ENCODE measurements at regions not wholly inside any gene's neighbourhood (a gene's known extent, or its start where the extent isn't known, plus 50 kb on each side); places are given as distances from the start of the nearest gene placed in this dataset.

GRCh38 chr3:191680989-191681597 is 220.1 kb downstream of the PYDC2 start:
- TF ChIP-seq GABPA (IDR thresholded peaks at IDR 0.05; ENCODE audit: low read depth) (no peak), CTCF (IDR thresholded peaks at IDR 0.05; ENCODE audit: insufficient read depth, low read length) (no peak), SPI1 (IDR thresholded peaks at IDR 0.05; ENCODE audit: borderline replicate concordance, low read depth) (no peak), POLR2AphosphoS5 (IDR thresholded peaks at IDR 0.05; ENCODE audit: low read depth) (no peak), REST (IDR thresholded peaks at IDR 0.05; ENCODE audit: insufficient replicate concordance, low read depth) (no peak)
- no peak overlapping the region for H3K27ac ChIP-seq (replicated peaks)
- H3K27me3 ChIP-seq (ENCODE audit: insufficient read depth, poor library complexity, severe bottlenecking): no peaks in the 10 kb centered on the region
- DNase-seq (ENCODE audit: low read depth in 1 of 2, low spot score in 1 of 2): no peak
- H3K4me3 ChIP-seq (replicated peaks; ENCODE audit: insufficient read depth, low read length): no peak overlapping the region

GRCh38 chr3:191682961-191683360 is 222.0 kb downstream of the PYDC2 start:
- DNase-seq (ENCODE audit: low read depth in 1 of 2, low spot score in 1 of 2): no peak
- Histone ChIP-seq H3K27me3 (ENCODE audit: insufficient read depth, poor library complexity, severe bottlenecking) (no peaks in the 10 kb centered on the region), H3K4me3 (replicated peaks; ENCODE audit: insufficient read depth, low read length) (no peak overlapping the region), H3K27ac (replicated peaks) (no peak overlapping the region)
- TF ChIP-seq GABPA (IDR thresholded peaks at IDR 0.05; ENCODE audit: low read depth) (no peak), POLR2AphosphoS5 (IDR thresholded peaks at IDR 0.05; ENCODE audit: low read depth) (no peak), SPI1 (IDR thresholded peaks at IDR 0.05; ENCODE audit: borderline replicate concordance, low read depth) (no peak), REST (IDR thresholded peaks at IDR 0.05; ENCODE audit: insufficient replicate concordance, low read depth) (no peak), CTCF (IDR thresholded peaks at IDR 0.05; ENCODE audit: insufficient read depth, low read length) (no peak)

- no peaks in the 10 kb centered on the region for H3K27me3 ChIP-seq (ENCODE audit: insufficient read depth, poor library complexity, severe bottlenecking)
- no peak for DNase-seq (ENCODE audit: low read depth in 1 of 2, low spot score in 1 of 2)
- no peak overlapping the region for H3K4me3 ChIP-seq (replicated peaks; ENCODE audit: insufficient read depth, low read length)
- TF ChIP-seq REST (IDR thresholded peaks at IDR 0.05; ENCODE audit: insufficient replicate concordance, low read depth): no peak
- no peak for TF ChIP-seq GABPA (IDR thresholded peaks at IDR 0.05; ENCODE audit: low read depth)
- no peak for TF ChIP-seq POLR2AphosphoS5 (IDR thresholded peaks at IDR 0.05; ENCODE audit: low read depth)
- no peak for TF ChIP-seq SPI1 (IDR thresholded peaks at IDR 0.05; ENCODE audit: borderline replicate concordance, low read depth)
- no peak for TF ChIP-seq CTCF (IDR thresholded peaks at IDR 0.05; ENCODE audit: insufficient read depth, low read length)
- H3K27ac ChIP-seq (replicated peaks): no peak overlapping the region
Measured at GRCh38 chr3:191686626-191687025, 225.7 kb downstream of the PYDC2 start.
